ACC112 (cell line): ENCODE measurements at regions not wholly inside any gene's neighbourhood (a gene's known extent, or its start where the extent isn't known, plus 50 kb on each side); places are given as distances from the start of the nearest gene placed in this dataset.

Experiments
- H2AFZ ChIP-seq: fragments of 200-600 bp; sonication (generic); one replicate; pipeline ENCODE4 v1.6.0; 2017; ENCODE audit warnings: antibody characterized with exemption, low read length; ENCODE audit not compliant: unreplicated experiment
- H3K27ac ChIP-seq: fragments of 200-600 bp; sonication (generic); 2 replicates; pipeline ENCODE4 v1.5.1; 2014; ENCODE audit warnings: low read depth, mild to moderate bottlenecking, antibody characterized with exemption, low read length, moderate library complexity
- H3K27me3 ChIP-seq: fragments of 200-600 bp; sonication (generic); 2 replicates; pipeline ENCODE4 v1.6.1; 2014; ENCODE audit warnings: mild to moderate bottlenecking, antibody characterized with exemption, low read length, moderate library complexity, mixed read lengths; ENCODE audit not compliant: insufficient read depth
- H3K36me3 ChIP-seq: fragments of 200-600 bp; sonication (generic); 2 replicates; pipeline ENCODE4 v1.6.1; 2016; ENCODE audit warnings: mild to moderate bottlenecking, antibody characterized with exemption, low read length, moderate library complexity, mixed read lengths; ENCODE audit not compliant: insufficient read depth
- H3K4me1 ChIP-seq: fragments of 200-600 bp; sonication (generic); one replicate; pipeline ENCODE4 v1.6.1; 2016; ENCODE audit warnings: low read length, mixed read lengths; ENCODE audit not compliant: insufficient read depth, unreplicated experiment, control insufficient read depth
- H3K4me3 ChIP-seq: fragments of 200-600 bp; sonication (generic); 2 replicates; pipeline ENCODE4 v1.5.1; 2014; ENCODE audit warnings: mild to moderate bottlenecking, low read depth, low read length
- H3K79me2 ChIP-seq: fragments of 200-600 bp; sonication (generic); one replicate; pipeline ENCODE4 v1.6.0; 2016; ENCODE audit warnings: low read length; ENCODE audit not compliant: control insufficient read depth, unreplicated experiment, insufficient read depth

GRCh38 chr7:15848901-15849300, 162.4 kb upstream of the MEOX2 start:
- Histone ChIP-seq H3K27me3 (no peaks in the 10 kb centered on the region), H3K4me3 (no peak overlapping the region), H3K36me3 (no peaks in the 10 kb centered on the region), H2AFZ (no peak overlapping the region), H3K79me2 (no peaks in the 10 kb centered on the region), H3K4me1 (peaks cover 5% of the 10 kb centered on the region), H3K27ac (no peak overlapping the region)

DNA sequence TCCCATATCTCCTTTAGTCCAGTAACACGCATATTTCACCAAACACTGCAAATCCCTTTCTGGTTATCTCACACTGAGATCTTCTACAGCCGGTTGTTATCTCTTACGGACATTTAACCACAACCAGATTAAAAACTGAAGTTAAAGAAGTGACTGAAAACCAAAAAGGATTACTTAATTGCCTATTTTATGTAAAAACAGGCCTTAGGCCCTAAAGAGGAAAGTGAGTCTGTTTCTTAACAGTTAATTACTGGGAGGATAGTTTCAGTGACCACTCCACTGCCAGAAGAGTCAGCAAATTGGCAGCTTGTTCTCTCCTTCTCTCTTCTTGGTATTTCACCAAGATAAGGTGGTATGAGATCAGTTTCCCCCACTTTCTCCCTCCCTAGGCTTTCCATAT, 161.9 kb upstream of the MEOX2 start:
- no peaks in the 10 kb centered on the region for H3K36me3 ChIP-seq
- no peaks in the 10 kb centered on the region for H3K4me1 ChIP-seq
- H3K79me2 ChIP-seq: no peaks in the 10 kb centered on the region
- H3K27ac ChIP-seq: no peak overlapping the region
- H2AFZ ChIP-seq: peak overlapping the region; percentile 22
- H3K27me3 ChIP-seq: no peaks in the 10 kb centered on the region
- no peak overlapping the region for H3K4me3 ChIP-seq

- H3K4me3 ChIP-seq: no peak overlapping the region
- no peaks in the 10 kb centered on the region for H3K79me2 ChIP-seq
- H3K27me3 ChIP-seq: no peaks in the 10 kb centered on the region
- H3K36me3 ChIP-seq: no peaks in the 10 kb centered on the region
- H3K4me1 ChIP-seq: no peaks in the 10 kb centered on the region
- H2AFZ ChIP-seq: no peak overlapping the region
- H3K27ac ChIP-seq: no peak overlapping the region
Measured at GRCh38 chr7:15845868-15846267, 159.4 kb upstream of the MEOX2 start.

GRCh38 chr7:15845461-15845860, 159.0 kb upstream of the MEOX2 start:
- H3K4me3 ChIP-seq: no peak overlapping the region
- H3K79me2 ChIP-seq: no peaks in the 10 kb centered on the region
- no peaks in the 10 kb centered on the region for H3K36me3 ChIP-seq
- no peak overlapping the region for H3K27ac ChIP-seq
- no peak overlapping the region for H2AFZ ChIP-seq
- H3K27me3 ChIP-seq: no peaks in the 10 kb centered on the region
- no peaks in the 10 kb centered on the region for H3K4me1 ChIP-seq

- Histone ChIP-seq H3K27ac (peak overlapping the region; percentile 44), H3K4me3 (peak overlapping the region; percentile 78)
Measured at GRCh38 chr7:15839416-15840100, 153.1 kb upstream of the MEOX2 start.

GRCh38 chr7:15838265-15838664, 151.8 kb upstream of the MEOX2 start:
- peaks cover 26% of the 10 kb centered on the region for H3K4me1 ChIP-seq
- no peak overlapping the region for H3K27ac ChIP-seq

More at GRCh38 chr7:15839416-15840100, 153.1 kb upstream of the MEOX2 start:
- H2AFZ ChIP-seq: peak overlapping the region; percentile 100
- no peaks in the 10 kb centered on the region for H3K36me3 ChIP-seq
- H3K79me2 ChIP-seq: no peaks in the 10 kb centered on the region
- no peaks in the 10 kb centered on the region for H3K27me3 ChIP-seq
- H3K4me1 ChIP-seq: peaks cover 26% of the 10 kb centered on the region

DNA sequence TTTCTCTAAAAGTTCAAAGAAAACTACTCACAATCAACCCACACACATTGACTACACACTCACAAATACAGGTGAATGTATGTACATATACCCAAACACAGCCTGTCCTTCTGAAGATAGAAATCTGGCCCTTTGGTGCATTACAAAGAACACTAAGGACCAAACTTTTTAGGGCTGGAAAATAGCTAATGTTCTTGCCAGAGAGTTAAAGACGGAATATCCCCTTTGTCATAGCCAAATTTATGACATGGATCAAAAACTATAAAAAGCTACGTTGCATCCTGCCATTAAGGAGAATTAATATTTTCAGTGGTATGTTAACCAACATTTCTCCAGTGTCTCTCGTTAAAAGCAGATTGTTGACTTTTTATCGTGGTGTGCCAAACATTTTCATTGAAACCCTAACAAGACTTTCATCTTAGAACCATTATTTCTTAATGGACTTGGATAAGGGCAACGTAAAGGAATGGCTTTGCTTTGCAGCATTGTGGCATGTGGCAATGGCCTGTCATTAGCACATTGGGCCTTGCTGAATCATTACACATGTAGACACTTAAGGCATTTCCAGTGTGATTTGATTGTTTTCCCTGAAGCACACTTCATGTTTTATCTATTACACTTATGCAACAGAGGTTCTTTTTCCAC, 150.9 kb upstream of the MEOX2 start:
- no peak overlapping the region for H3K4me3 ChIP-seq
- H3K27ac ChIP-seq: no peak overlapping the region
- H3K36me3 ChIP-seq: no peaks in the 10 kb centered on the region
- no peaks in the 10 kb centered on the region for H3K79me2 ChIP-seq
- H2AFZ ChIP-seq: no peak overlapping the region
- H3K4me1 ChIP-seq: peaks cover 26% of the 10 kb centered on the region
- H3K27me3 ChIP-seq: no peaks in the 10 kb centered on the region

More at GRCh38 chr7:15838265-15838664, 151.8 kb upstream of the MEOX2 start:
- Histone ChIP-seq H3K79me2 (no peaks in the 10 kb centered on the region), H3K36me3 (no peaks in the 10 kb centered on the region), H3K27me3 (no peaks in the 10 kb centered on the region), H2AFZ (peak overlapping the region; percentile 14), H3K4me3 (no peak overlapping the region)

GRCh38 chr7:15836651-15837050, 150.2 kb upstream of the MEOX2 start:
- H2AFZ ChIP-seq: no peak overlapping the region
- H3K79me2 ChIP-seq: no peaks in the 10 kb centered on the region
- no peaks in the 10 kb centered on the region for H3K27me3 ChIP-seq
- no peak overlapping the region for H3K4me3 ChIP-seq
- H3K4me1 ChIP-seq: peaks cover 26% of the 10 kb centered on the region
- H3K27ac ChIP-seq: no peak overlapping the region
- no peaks in the 10 kb centered on the region for H3K36me3 ChIP-seq

- H3K4me3 ChIP-seq: no peak overlapping the region
- no peak overlapping the region for H2AFZ ChIP-seq
- no peaks in the 10 kb centered on the region for H3K79me2 ChIP-seq
- H3K27me3 ChIP-seq: no peaks in the 10 kb centered on the region
- H3K4me1 ChIP-seq: peaks cover 26% of the 10 kb centered on the region
- H3K27ac ChIP-seq: no peak overlapping the region
- H3K36me3 ChIP-seq: no peaks in the 10 kb centered on the region
Measured at GRCh38 chr7:15836041-15836440, 149.6 kb upstream of the MEOX2 start.

DNA sequence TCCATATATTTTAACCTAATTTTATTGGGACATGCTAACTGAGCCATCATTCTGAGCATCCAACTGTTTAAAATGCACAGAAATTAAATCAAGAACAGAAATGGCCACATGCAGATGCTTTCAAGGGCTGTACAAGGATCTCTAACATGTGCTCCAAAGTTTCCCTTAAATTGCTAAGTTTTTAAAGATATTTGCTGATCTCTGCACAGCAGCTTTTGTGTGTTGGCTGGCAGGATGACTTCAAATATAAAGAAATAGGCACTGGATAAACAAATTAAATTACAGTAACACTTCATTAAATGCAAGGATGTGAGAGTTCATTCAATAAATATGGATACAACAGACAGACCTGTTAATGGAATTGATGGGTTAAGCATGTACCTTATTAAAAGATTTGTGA, 148.0 kb upstream of the MEOX2 start:
- H3K27ac ChIP-seq: no peak overlapping the region
- H3K27me3 ChIP-seq: no peaks in the 10 kb centered on the region
- no peaks in the 10 kb centered on the region for H3K36me3 ChIP-seq
- H3K79me2 ChIP-seq: no peaks in the 10 kb centered on the region
- H3K4me3 ChIP-seq: no peak overlapping the region
- no peak overlapping the region for H2AFZ ChIP-seq
- H3K4me1 ChIP-seq: peaks cover 17% of the 10 kb centered on the region

- no peak overlapping the region for H2AFZ ChIP-seq
- peaks cover 8% of the 10 kb centered on the region for H3K4me1 ChIP-seq
- H3K27ac ChIP-seq: no peak overlapping the region
- no peaks in the 10 kb centered on the region for H3K79me2 ChIP-seq
- H3K4me3 ChIP-seq: no peak overlapping the region
- no peaks in the 10 kb centered on the region for H3K36me3 ChIP-seq
- H3K27me3 ChIP-seq: no peaks in the 10 kb centered on the region
Measured at GRCh38 chr7:15832996-15833395, 146.5 kb upstream of the MEOX2 start.
